ENCODE measurements at regions not wholly inside any gene's neighbourhood (a gene's known extent, or its start where the extent isn't known, plus 50 kb on each side); places are given as distances from the start of the nearest gene placed in this dataset.

DNA sequence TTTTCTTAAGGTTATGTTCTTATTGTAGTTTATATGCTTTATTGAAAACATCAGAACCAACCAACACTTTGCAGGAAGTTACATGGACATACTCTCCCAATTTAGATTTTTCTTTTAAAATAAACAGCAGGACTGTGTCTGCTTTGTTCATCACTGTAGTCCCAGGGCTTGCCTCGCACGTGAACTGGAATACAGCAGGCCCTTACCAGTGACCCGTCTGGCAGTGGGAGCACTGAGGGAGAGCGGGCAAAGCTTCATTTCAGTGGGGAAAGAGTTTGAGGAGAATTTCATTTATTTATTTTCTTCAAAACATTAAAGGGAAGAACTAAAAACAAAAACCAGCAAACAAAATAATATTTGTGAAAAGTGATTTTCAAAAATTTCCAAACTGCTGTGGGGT, 230.8 kb downstream of the PAX1 start:
- no peak for DNase-seq

DNA sequence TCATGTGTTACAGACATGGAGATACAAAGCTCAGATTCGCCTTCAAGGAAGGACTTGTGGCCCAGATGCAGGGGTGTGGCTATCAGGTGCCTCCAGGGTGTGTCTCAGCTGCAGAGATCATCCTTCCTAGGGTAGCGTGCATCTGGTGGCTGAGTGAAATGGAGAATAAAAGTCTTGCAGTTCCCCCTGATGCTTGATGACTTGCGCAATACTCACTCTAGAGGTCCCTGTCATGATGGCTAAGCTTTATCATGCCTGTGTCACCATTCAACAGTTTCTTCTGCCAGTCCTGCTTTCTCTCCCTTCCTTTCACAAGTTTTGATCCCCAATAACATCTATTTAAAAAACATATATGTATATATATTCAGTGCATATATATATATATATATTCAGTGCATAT, 228.1 kb downstream of the PAX1 start:
- DNase-seq, result no peak

DNA sequence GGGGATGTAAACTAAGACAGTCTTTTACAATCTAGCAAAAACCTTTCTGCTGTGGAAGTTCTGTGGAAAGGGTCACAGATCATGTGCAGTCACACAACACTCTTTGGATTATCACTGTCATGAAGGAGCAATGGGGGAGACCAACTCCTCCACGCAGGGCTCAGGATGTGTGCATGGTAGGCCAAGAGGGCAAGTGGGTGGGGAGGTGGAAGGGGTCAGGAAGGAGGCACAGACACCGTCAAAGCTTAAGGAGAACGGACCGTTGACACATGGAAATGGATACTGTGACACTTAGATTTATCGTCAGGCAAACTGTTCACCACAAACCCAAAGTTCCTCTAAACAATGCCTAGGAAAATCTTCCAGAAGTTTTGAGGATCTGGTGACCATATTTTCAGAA, 215.8 kb downstream of the PAX1 start:
- no peak for DNase-seq

DNA sequence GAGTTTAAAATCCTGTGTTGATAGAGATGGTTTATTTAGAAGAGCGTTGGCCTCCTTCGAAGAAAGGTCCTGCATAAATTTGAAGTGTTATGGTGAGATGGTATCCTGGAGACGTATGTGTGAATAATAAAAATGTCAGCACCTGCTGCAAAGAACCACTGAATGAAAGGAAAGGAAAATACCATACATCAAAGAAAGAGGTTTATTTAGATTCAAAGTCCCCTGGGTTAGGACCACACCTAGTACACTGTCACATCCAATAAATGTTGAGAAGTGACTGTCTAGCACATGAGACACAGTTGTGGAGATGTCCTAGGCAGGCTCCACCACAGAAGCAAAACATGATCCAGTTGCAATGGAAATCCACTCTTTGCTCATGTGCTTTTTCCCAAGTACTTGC, 214.7 kb downstream of the PAX1 start:
- DNase-seq, result no peak

DNA sequence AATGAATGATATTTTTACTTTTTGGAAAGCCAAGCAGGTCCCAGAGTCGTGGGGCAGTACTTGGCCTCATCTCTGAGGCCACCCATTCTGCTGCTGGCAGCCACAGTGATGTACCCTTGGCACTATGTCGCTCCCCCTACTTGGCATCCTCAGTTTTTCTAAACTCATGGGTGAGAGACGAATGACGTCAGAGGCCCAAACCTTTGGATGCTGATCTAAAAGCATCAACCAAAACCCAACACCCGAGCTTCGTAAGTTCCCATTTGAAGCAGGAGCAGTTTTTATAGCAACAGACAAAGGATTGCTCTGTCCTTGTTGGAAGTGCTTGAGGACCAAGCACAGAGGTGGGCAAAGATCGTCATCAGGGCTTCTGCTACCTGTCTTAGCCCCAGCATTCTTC, 212.9 kb downstream of the PAX1 start:
- DNase-seq, result no peak

DNA sequence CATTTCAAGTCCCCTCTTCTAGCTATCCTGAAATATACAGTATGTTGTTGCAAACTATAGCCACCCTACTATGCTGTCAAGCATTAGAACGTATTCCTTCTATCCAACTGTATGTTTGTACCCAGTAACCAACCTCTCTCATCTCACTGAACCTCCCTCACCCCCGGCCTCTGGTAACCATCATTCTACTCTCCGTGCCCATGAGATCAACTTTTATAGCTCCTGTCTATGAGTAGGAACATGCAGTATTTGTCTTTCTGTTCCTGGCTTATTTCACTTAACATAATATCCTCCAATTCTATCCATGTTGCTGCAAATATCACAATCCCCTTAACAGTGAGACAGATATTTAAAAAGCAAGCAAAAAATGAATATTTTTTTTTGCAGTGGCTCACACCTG, 196.9 kb downstream of the PAX1 start:
- DNase-seq, result no peak

DNA sequence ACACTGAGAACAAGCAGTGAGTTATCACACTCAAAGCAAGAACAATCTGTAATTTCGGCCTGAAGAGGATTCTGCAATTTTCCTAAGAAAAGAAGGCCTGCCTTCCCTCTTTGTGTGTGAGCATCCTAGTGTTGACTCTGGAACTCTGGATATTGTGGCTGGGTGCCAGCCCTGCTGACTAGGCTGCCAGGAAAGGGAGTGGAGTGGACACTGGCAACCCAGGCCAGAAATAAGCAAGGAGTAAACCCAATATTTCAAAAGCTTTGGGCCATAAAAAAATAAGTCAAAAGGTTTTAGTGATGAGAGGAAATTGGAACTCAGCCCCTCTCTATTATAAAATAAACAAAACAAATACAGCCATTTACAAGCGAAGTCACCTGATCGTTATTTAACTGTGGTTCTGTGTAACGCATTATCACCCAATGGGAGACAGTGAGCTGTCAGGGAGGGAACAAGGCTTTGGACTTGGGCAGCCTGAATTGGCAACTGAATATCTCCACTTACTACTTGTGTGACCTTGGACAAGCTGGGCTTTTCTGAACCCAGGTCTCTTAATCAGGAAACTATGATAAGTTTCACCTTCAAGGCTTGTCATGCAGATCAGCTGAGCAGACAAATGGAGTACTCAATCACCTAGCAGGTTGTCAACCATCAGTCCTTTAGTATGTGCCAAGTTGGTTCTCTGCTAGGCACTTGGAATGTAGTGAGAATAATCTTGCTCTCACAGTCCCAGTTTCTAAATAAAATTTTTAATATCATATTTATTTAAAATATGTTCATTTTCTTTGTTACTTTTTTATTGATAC, 196.2 kb downstream of the PAX1 start:
- no peak for DNase-seq

DNA sequence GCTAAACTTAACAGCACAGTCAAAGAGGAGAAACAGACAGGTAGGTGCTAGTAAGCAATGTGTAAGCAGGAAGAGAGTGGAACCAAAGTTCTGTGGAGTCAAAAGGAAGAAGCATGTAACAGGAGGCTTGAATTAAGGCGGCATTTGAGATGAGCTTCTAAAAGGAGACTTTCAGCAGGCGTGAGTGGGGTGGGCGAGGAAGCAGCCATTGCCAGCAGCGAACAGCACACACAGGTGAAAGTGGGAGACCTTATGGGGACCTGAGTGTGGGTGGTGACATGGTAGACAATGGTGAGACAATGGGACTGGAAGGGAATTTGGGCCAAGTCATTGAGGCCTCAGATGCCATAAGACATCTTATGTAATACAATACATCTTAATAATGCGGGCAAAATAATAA, 195.0 kb downstream of the PAX1 start:
- DNase-seq, result no peak

DNA sequence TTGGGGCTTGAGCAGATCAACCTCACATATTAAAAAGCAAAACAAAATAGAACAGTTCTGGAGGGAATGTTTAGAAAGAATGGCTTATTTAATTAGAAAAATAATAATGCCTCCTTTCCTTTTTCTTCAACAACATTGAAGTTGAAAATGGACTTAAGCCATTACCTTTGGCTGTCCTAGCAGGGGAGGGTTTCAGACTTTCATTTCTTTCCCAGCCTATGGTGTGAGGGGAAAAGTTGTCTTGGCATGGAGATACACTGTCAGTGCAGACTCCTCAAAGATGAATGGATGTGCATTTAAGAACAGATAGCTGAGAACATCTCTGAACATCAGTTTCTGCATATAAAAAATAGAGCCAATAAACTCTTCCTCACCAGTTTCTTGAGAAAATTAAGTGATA, 169.5 kb downstream of the PAX1 start:
- no peak for DNase-seq

DNA sequence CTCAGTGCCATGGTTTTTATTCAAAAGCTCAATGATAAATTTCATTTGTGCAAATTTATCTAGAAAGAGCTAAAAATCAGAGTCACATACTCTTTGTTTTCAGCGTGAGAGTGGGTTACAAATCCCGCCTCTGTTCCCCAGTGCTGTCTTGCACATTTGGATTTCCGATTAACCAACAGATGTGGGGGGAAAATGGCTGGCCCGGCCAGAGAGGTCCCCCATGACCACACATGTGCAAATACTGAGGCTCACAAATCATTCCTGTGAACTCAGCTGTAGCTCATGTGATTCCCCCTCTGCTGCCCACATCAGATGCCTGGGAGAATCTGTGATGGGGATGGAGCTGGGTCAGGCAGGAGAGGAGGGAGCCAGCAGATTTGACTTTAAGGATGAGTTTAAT, 168.7 kb downstream of the PAX1 start:
- DNase-seq, result no peak

DNA sequence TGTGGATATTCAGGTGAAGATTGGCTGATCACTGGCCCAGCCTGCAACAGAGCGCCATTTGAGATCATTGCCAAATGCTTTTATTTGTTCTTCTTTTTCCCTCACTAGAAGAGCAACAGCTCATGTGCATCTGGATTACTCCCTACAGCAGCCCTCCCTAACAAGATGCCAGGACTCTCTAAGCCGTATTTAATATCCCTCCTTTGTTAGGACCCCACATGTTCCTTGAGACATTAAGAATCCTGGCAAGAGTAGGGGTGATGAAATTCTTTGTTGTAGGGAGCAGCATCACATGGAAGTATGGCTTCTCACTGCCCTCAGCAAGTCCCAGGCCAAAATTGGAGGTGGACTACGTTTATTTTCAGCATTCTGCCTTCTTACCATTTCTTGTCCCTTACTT, 167.8 kb downstream of the PAX1 start:
- no peak for DNase-seq

DNA sequence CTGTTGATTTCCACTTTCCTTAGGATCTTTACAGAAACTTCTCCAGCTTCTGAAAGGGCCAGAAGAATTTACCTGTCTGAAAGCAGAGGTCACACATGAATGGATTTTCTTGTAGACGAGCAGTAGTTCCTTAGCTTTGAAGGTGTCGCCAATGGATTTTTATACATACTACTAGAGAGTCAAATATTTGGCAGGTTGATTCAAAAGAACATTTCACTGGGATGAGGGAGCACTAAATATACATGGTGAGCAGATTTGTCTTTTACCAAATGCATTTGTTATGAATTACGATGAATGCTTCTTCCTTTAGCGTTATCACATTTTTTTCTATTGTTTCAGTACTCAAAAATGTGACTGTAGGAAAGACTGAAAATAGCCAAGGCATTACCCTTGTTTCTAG, 162.3 kb downstream of the PAX1 start:
- no peak for DNase-seq

DNA sequence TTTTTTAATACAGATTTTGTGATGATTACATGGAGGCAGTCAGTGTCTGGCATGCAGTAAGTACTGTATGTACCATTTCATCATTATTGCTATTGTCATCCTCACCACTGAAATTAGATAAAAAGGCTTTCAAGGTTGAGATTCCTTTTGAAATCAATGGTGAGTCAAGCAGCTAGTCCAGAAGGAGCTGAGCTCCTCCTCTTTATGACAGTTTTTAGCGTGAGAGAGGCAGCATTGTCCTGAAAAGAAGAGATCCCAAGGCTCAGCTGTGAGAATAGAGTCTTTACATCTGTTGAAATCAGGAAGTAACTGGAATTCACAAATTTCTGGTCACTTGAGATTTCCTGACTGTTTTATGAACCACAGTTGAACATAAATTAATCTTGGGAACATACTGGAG, 161.9 kb downstream of the PAX1 start:
- DNase-seq, result no peak

DNA sequence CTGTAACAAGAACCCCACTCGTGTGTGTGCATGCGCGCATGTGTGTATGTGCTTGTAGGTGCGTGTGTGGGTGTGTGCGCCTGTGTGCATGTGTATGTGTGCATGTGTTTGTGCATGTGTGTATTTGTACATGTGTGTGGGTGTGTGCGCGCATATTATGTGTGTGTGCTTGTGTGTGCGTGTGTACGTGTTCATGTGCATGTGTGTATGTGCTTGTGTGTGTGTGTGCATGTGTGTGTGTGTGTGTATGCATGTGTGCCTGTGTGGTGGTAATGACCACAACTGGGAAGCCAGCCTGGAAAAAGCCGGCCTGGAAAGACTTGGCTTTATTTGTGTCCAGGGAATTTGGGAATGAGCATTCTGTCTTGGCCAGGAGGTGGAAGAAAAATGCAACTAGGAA, 157.5 kb downstream of the PAX1 start:
- no peak for DNase-seq

DNA sequence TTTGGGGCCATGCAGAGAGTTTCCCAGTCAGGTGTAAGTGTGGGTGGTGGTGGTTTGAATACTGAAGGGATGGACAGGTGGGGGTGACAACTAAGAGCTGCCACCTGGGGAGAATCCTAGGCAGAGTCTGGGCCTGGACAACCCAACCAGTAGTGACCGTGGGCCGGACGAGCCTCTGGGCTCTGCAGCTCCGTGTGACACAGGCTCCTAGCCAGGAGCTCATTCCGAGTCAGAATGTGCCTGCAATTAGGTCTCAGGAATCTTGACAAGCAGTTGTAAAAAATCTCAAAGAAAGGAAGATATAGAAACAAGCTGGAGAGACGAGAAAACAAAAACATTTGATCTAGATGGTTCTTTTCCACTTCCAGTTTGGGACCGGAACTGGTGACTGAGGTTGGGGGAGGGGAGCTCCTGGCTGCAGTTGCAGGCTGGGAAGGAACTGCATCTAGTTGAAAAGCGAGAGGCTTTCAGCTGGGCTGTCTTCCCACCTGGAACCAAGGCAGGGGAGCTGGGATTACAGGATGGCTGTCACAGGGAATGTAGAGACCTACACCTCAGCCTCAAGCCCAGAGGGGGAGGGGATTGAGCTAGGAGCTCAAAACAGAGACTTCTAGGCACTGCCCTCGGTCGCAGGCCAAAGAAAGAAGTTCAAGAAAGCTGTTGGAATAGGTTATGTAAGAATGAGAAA, 156.9 kb downstream of the PAX1 start:
- no peak for DNase-seq

DNA sequence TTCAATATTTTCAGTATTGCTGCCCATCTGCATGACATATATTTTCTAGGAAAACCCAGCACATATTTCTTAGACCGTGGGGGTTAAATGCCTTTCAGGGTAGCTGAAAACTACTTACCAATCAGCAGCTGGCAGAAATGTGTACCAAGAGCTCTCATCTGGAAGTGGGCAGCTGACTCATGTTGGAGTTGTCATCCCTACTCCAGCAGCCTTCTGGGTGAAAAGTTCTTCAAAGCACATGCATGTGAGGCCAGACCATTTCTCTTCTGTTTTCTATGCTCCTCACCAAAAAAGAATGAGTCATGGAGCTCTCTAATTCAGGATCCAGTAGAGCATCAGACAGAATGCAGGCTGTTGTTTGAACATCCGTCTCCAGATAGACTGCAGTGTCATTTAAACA, 135.5 kb downstream of the PAX1 start:
- DNase-seq, result no peak

DNA sequence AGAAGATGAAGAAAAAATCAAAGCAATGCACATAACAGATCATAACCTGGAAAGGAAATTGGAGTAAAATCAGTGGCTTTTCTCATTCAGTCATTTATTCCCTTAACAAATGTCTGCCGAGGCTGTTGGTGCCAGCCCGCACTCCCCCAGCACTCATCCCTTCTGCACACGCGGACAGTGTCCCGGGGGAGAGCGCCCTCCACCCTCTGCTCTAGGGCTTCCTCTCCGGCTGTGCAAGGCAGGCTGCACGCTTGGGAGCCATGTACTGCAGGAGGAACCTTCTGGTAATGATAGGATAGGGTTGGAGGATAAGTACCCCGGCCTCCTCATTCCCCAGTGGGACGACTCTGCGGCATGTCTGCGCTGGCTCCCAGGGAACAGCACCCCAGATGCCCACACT, 134.5 kb downstream of the PAX1 start:
- DNase-seq, result no peak

DNA sequence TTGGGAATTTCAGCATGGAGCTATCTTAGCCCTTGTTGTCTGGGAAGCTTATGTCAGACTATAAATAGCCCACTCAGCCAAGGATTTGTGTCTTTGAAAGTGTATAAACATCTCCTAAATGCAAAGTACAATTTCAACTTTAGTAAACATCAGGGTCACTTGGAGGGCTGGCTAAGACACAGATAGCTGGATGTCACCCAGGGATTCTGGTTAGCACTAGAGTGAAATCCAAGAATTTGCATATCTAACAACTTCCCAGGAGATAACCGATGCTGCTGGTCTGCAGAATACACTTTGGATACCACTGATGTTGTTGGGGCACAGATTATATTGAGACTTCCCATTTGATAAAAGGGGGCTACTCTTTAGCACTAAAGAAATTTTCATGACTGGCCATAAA, 130.9 kb downstream of the PAX1 start:
- no peak for DNase-seq

DNA sequence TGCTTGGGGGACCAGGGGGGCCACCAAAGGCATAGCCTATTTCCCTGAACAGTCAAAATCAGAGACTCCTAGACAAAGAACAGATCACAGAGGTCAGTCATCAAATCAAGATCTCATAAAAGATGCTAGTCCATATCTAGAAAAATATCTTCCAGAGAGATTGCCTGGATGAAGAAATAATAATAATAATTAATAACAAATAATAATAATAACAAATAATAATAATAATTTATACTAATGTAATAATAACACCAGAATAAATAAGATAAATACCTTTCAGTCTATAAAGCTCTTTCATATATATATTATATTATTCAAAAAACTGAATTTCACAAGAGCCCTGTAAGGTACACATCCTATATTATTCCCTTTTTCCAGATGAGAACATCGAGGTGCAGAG, 129.6 kb downstream of the PAX1 start:
- DNase-seq, result no peak

DNA sequence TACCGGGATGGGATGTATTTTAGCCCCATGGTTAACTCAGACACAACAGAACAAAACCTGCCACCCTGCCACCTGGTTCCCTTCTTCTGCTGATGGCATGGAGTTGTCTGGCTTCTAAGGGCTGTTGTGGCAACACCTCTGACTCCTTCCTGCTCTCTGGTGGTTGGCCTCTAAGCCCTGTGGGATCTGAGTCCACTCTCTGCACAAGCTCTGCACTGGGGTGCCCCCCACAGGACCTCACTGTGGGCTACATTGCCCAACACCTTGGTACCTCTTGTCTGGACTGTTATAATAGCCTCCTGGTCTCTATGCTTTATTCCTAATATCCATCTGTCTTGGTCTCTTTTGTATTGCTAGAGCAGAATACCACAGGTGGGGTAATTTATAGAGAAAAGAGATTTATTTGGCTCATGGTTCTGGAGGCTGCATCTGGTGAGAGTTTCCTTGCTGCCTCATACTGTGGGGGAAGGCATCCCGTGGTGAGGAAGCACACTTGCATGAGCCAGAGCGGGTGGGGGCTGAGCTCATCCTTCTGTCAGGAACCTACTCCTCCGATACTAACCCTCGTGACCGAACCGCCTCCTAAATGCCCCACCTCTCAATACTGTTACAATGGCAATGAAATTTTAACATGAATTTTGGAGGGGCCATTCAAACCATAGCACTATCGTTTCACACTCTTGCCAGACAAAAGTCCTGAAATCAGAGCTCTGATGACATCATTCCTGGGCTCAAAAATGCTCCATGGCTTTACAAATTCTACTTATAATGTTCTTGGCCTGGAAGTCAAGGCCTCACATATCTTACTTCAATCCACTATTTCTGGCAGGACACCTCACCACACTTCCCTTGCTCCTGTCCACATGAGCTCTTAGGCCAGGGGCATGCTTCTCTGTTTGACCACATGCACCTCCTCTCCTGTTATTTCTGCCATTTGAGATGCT, 127.2 kb downstream of the PAX1 start:
- no peak for DNase-seq

DNA sequence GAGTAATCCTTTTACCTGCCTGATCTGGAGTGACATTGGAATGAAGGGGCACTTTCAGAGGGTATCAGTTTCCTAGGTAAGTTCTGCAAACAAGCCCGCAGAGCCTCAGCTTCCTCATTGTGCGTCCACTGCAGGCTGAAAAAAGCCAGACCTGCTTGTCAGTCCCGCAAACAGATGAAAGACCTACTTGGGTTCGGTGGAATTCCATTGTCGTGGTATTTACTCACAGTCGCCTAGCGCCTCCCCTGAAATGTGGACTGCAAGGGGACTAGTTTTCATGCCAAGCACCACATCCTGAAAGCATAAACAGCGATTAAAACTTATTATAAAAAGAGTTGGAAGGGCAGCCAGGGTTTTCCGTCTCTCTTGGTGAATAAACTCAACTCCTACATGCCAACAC, 121.5 kb downstream of the PAX1 start:
- DNase-seq, result no peak

DNA sequence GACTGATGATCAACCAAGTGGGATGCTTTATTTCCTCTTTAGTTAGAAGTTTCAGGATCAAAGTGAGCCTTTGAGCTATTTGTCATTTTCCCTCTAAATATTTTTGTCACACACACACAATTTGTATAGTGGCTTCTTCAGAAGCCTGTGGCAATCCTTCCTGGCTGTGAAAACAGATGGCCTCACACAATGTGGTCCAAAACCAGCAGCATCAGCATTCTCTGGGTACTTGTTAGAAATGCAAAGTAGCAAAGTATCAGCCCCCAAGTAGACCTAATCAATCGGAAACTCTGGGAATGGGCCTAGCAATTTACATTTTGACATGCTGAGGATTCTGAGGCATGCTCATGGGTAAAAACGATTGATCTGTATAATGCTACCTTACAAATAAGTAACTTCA, 115.9 kb downstream of the PAX1 start:
- no peak for DNase-seq

DNA sequence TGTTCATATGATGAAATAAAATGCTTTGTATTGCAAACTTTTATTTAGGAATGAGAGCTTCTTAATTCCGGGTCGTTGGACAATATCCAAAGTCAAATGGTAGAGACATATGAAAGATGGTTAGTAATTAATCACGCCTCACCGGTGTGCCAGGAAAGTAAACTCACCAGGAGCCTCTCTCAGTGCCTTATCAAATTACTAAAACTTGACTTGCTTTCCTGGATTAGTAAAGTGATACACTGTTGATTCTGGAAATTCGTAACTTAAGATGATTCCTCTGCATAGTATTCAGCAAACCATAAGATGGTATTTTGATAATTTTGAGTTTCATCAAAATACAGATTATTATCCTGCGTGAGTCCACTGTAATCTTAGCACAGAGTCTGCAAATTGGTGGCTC, 115.2 kb downstream of the PAX1 start:
- DNase-seq, result no peak

DNA sequence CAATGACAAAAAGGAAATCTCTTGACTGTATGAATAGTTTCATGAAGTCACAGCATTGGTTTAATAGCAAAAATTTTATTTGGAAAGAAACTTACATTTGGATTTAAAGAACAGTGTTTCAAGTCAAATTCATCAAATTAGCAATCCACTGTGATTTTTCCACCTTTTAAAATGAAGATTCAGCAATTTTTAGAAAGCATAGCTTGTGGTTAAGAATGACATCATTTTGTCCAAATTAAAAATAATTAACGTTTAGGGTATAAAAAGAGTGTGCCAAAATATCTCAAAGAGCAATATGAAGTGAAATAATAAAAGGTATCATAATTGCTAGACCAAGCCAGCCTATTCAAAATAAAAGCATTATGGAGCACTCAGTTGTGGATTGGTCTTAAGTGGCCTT, 114.6 kb downstream of the PAX1 start:
- DNase-seq, result no peak

All from NCI-H1694 treated with DMSO at 0.1 percent for 48 hours (cell line).